Adrenal gland (tissue), 5 donors: ENCODE measurements at regions not wholly inside any gene's neighbourhood (a gene's known extent, or its start where the extent isn't known, plus 50 kb on each side); places are given as distances from the start of the nearest gene placed in this dataset.

Experiments
- POLR2A ChIP-seq, 2 donors: fragments of 450-650 bp; IDR thresholded peaks; one replicate each; pipeline ENCODE4 v1.6.1; 2017; ENCODE audit warnings: antibody characterized with exemption in 2 of 2, mild to moderate bottlenecking in 2 of 2, moderate library complexity in 1 of 2
- TF ChIP-seq, protein P1 (sequence below), 6 experiments: fragments of 450-650 bp in 4 of 6; fragments of 200-600 bp in 2 of 6; sonication (generic) in 1 of 6; IDR thresholded peaks; 1 replicate in 5 of 6; 2 replicates in 1 of 6; pipeline versions ENCODE4 v1.5.1 to v1.8.0; 2016 to 2021; ENCODE audit warnings: antibody characterized with exemption in 6 of 6, mild to moderate bottlenecking in 2 of 6, moderate library complexity in 1 of 6
- donor health status: DM: no; HTN: no; CAD: no.

GRCh38 chr9:78666818-78667414 lies 370.0 kb downstream of the PSAT1 start:
- no peak for TF ChIP-seq POLR2A (IDR thresholded peaks at IDR 0.05)
- TF ChIP-seq, protein P1, sequence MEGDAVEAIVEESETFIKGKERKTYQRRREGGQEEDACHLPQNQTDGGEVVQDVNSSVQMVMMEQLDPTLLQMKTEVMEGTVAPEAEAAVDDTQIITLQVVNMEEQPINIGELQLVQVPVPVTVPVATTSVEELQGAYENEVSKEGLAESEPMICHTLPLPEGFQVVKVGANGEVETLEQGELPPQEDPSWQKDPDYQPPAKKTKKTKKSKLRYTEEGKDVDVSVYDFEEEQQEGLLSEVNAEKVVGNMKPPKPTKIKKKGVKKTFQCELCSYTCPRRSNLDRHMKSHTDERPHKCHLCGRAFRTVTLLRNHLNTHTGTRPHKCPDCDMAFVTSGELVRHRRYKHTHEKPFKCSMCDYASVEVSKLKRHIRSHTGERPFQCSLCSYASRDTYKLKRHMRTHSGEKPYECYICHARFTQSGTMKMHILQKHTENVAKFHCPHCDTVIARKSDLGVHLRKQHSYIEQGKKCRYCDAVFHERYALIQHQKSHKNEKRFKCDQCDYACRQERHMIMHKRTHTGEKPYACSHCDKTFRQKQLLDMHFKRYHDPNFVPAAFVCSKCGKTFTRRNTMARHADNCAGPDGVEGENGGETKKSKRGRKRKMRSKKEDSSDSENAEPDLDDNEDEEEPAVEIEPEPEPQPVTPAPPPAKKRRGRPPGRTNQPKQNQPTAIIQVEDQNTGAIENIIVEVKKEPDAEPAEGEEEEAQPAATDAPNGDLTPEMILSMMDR (IDR thresholded peaks at IDR 0.05) = no peak
